ENCODE measurements at regions not wholly inside any gene's neighbourhood (a gene's known extent, or its start where the extent isn't known, plus 50 kb on each side); places are given as distances from the start of the nearest gene placed in this dataset.

DNA sequence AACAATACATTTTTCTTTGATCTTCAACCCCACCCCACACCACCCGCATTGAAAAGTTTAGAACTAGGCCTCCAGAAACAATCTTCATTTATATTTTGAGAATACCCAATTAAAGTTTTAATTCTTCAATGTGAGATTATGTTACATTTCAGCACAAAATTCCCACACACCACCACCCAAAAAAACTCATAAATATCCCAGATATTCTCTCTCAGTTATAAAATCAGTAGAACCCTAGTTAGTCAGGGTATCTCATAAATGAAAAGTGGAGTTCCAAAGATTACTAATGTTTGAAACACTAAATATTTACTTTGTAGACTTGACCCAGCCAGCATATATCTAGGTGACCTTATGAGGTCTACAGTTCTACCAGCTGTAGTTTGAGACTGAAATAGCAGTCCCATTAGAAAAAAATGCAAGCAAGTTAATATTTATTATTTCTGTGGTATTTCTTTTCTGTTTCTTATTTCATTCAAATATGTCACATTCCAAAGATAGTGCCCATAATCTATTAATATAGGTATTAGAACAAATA lies 371.0 kb downstream of the TENT5A start:
- no TSS peak for BruUV-seq (replicated peaks)
- intact Hi-C loops (cut with micrococcal nuclease; ENCODE audit: unreplicated experiment), result no loop called here
- in situ Hi-C loops (cut with HindIII; ENCODE audit: low pct_unique_long_range_greater_than_20kb, low sequenced_read_pairs), result no loop called here
- ChIA-PET CTCF (no interaction called here), POLR2A (no interaction called here)
- Histone ChIP-seq H3K36me3 (ENCODE audit: control insufficient read depth, insufficient read depth, low read length) (no peaks in the 10 kb centered on the region), H3K27me3 (ENCODE audit: control insufficient read depth, insufficient read depth, low read length) (no peaks in the 10 kb centered on the region), H3K4me3 (ENCODE audit: low read depth in 2 of 2, low read length in 2 of 2) (no peak overlapping the region), H3K9me3 (ENCODE audit: control insufficient read depth, insufficient read depth, low read depth, low read length) (no peaks in the 10 kb centered on the region), H3K4me1 (ENCODE audit: control insufficient read depth, insufficient read depth, low read length) (no peaks in the 10 kb centered on the region), H3K27ac (ENCODE audit: low read length) (no peak overlapping the region)
- ATAC-seq (no peak), DNase-seq (ENCODE audit: low read depth, low spot score) (no peak)
- no peak for TF ChIP-seq TCF7L2 (IDR thresholded peaks at IDR 0.05; ENCODE audit: low read depth, low read length)
- no peak for TF ChIP-seq POLR2AphosphoS5 (IDR thresholded peaks at IDR 0.05; ENCODE audit: low read depth, low read length)
- TF ChIP-seq, protein P1, sequence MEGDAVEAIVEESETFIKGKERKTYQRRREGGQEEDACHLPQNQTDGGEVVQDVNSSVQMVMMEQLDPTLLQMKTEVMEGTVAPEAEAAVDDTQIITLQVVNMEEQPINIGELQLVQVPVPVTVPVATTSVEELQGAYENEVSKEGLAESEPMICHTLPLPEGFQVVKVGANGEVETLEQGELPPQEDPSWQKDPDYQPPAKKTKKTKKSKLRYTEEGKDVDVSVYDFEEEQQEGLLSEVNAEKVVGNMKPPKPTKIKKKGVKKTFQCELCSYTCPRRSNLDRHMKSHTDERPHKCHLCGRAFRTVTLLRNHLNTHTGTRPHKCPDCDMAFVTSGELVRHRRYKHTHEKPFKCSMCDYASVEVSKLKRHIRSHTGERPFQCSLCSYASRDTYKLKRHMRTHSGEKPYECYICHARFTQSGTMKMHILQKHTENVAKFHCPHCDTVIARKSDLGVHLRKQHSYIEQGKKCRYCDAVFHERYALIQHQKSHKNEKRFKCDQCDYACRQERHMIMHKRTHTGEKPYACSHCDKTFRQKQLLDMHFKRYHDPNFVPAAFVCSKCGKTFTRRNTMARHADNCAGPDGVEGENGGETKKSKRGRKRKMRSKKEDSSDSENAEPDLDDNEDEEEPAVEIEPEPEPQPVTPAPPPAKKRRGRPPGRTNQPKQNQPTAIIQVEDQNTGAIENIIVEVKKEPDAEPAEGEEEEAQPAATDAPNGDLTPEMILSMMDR (IDR thresholded peaks at IDR 0.05), result no peak
- TF ChIP-seq, protein P2, sequence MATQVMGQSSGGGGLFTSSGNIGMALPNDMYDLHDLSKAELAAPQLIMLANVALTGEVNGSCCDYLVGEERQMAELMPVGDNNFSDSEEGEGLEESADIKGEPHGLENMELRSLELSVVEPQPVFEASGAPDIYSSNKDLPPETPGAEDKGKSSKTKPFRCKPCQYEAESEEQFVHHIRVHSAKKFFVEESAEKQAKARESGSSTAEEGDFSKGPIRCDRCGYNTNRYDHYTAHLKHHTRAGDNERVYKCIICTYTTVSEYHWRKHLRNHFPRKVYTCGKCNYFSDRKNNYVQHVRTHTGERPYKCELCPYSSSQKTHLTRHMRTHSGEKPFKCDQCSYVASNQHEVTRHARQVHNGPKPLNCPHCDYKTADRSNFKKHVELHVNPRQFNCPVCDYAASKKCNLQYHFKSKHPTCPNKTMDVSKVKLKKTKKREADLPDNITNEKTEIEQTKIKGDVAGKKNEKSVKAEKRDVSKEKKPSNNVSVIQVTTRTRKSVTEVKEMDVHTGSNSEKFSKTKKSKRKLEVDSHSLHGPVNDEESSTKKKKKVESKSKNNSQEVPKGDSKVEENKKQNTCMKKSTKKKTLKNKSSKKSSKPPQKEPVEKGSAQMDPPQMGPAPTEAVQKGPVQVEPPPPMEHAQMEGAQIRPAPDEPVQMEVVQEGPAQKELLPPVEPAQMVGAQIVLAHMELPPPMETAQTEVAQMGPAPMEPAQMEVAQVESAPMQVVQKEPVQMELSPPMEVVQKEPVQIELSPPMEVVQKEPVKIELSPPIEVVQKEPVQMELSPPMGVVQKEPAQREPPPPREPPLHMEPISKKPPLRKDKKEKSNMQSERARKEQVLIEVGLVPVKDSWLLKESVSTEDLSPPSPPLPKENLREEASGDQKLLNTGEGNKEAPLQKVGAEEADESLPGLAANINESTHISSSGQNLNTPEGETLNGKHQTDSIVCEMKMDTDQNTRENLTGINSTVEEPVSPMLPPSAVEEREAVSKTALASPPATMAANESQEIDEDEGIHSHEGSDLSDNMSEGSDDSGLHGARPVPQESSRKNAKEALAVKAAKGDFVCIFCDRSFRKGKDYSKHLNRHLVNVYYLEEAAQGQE (IDR thresholded peaks at IDR 0.05; ENCODE audit: insufficient read depth in 1 of 2, low read depth in 2 of 2, low read length in 1 of 2), result no peak
- no peak for TF ChIP-seq SIN3A (IDR thresholded peaks at IDR 0.05; ENCODE audit: borderline replicate concordance, insufficient read depth, low read depth, low read length)

DNA sequence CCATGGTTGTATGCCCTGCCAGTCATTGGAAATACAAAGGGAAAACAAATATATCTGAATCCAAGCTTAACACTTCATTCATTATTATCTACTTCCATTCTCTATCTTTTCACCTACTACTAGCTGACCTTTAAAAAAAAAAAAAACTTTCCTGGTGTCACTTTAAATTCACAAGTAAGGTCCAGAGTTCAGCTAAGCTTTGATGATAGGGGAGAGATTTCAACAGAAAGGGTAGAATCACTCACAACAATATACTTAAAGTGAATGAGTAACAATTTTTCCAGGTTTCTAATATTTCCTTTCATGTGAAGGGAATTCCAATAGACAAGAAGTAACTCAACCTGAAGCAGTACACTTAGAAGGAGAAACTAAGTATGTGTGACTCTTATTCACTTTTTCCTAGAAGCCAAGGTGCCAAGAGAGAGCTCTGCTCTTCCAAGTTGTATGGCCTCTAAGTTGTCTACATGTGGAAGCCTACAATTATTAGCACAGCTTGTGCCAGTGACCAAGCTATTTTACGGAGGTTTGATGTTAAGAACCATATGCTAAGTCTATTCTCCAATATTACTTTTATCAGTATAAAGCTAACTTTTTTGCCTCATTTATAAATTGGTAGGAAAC lies 371.7 kb downstream of the TENT5A start:
- H3K36me3 ChIP-seq (ENCODE audit: control insufficient read depth, insufficient read depth, low read length), result no peaks in the 10 kb centered on the region
- no peaks in the 10 kb centered on the region for H3K4me1 ChIP-seq (ENCODE audit: control insufficient read depth, insufficient read depth, low read length)
- ChIA-PET CTCF (no interaction called here), POLR2A (no interaction called here)
- H3K27me3 ChIP-seq (ENCODE audit: control insufficient read depth, insufficient read depth, low read length), result no peaks in the 10 kb centered on the region
- no peak overlapping the region for H3K27ac ChIP-seq (ENCODE audit: low read length)
- in situ Hi-C loops (cut with HindIII; ENCODE audit: low pct_unique_long_range_greater_than_20kb, low sequenced_read_pairs), result no loop called here
- H3K9me3 ChIP-seq (ENCODE audit: control insufficient read depth, insufficient read depth, low read depth, low read length), result no peaks in the 10 kb centered on the region
- TF ChIP-seq POLR2AphosphoS5 (IDR thresholded peaks at IDR 0.05; ENCODE audit: low read depth, low read length) (no peak), TCF7L2 (IDR thresholded peaks at IDR 0.05; ENCODE audit: low read depth, low read length) (no peak), SIN3A (IDR thresholded peaks at IDR 0.05; ENCODE audit: borderline replicate concordance, insufficient read depth, low read depth, low read length) (no peak)
- TF ChIP-seq, protein P1 (IDR thresholded peaks at IDR 0.05), result no peak
- TF ChIP-seq, protein P2 (IDR thresholded peaks at IDR 0.05; ENCODE audit: insufficient read depth in 1 of 2, low read depth in 2 of 2, low read length in 1 of 2), result no peak
- ATAC-seq, result no peak
- BruUV-seq (replicated peaks), result no TSS peak
- no peak for DNase-seq (ENCODE audit: low read depth, low spot score)
- intact Hi-C loops (cut with micrococcal nuclease; ENCODE audit: unreplicated experiment), result no loop called here
- no peak overlapping the region for H3K4me3 ChIP-seq (ENCODE audit: low read depth in 2 of 2, low read length in 2 of 2)
